ENCODE measurements at regions not wholly inside any gene's neighbourhood (a gene's known extent, or its start where the extent isn't known, plus 50 kb on each side); places are given as distances from the start of the nearest gene placed in this dataset.

DNA sequence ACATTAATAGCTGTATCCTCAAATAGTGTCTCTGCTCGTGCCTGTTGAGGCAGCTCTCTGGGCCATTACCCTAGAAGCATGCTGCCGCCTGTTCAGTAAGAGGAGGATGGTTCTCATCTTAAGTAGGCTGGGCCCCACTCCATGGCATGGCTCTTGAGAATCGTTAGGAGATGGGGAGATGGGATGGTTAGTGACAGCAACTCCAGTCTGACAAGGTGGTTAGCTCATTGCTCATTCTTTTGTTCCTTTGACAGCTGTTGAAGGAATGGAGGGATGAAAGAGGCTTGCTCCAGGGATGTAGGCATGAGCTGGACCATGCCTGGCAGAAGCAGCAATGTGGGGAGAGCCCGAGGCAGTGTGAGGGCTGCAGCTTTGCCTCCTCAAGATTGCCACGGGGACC lies 68.2 kb downstream of the MAP10 start (continued):
- TF ChIP-seq, protein P1, sequence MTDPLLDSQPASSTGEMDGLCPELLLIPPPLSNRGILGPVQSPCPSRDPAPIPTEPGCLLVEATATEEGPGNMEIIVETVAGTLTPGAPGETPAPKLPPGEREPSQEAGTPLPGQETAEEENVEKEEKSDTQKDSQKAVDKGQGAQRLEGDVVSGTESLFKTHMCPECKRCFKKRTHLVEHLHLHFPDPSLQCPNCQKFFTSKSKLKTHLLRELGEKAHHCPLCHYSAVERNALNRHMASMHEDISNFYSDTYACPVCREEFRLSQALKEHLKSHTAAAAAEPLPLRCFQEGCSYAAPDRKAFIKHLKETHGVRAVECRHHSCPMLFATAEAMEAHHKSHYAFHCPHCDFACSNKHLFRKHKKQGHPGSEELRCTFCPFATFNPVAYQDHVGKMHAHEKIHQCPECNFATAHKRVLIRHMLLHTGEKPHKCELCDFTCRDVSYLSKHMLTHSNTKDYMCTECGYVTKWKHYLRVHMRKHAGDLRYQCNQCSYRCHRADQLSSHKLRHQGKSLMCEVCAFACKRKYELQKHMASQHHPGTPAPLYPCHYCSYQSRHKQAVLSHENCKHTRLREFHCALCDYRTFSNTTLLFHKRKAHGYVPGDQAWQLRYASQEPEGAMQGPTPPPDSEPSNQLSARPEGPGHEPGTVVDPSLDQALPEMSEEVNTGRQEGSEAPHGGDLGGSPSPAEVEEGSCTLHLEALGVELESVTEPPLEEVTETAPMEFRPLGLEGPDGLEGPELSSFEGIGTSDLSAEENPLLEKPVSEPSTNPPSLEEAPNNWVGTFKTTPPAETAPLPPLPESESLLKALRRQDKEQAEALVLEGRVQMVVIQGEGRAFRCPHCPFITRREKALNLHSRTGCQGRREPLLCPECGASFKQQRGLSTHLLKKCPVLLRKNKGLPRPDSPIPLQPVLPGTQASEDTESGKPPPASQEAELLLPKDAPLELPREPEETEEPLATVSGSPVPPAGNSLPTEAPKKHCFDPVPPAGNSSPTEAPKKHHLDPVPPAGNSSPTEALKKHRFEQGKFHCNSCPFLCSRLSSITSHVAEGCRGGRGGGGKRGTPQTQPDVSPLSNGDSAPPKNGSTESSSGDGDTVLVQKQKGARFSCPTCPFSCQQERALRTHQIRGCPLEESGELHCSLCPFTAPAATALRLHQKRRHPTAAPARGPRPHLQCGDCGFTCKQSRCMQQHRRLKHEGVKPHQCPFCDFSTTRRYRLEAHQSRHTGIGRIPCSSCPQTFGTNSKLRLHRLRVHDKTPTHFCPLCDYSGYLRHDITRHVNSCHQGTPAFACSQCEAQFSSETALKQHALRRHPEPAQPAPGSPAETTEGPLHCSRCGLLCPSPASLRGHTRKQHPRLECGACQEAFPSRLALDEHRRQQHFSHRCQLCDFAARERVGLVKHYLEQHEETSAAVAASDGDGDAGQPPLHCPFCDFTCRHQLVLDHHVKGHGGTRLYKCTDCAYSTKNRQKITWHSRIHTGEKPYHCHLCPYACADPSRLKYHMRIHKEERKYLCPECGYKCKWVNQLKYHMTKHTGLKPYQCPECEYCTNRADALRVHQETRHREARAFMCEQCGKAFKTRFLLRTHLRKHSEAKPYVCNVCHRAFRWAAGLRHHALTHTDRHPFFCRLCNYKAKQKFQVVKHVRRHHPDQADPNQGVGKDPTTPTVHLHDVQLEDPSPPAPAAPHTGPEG (CRISPR knock-in tag; IDR thresholded peaks at IDR 0.05) = no peak
- TF ChIP-seq, protein P2, sequence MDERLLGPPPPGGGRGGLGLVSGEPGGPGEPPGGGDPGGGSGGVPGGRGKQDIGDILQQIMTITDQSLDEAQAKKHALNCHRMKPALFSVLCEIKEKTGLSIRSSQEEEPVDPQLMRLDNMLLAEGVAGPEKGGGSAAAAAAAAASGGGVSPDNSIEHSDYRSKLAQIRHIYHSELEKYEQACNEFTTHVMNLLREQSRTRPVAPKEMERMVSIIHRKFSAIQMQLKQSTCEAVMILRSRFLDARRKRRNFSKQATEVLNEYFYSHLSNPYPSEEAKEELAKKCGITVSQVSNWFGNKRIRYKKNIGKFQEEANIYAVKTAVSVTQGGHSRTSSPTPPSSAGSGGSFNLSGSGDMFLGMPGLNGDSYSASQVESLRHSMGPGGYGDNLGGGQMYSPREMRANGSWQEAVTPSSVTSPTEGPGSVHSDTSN (CRISPR knock-in tag; IDR thresholded peaks at IDR 0.05) = no peak

DNA sequence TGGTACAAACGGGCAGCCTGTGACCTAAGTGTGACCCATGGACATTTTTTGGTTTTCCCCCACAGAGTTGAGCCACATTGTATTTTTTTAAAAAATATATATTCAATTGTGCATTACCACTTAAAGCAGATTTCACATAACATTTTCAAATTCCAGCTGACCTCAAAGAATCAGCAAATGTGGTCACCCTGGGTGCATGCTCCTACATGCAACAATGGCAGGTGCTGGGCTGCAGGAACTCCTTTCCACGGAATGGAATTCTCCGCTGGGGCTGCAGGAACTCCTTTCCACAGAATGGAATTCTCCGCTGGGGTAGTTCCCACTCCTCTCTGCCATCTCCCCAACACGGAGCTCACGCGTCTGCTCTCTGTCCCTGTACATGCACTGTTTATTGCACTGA lies 68.7 kb downstream of the MAP10 start:
- Histone ChIP-seq H2AFZ (ENCODE audit: low read length) (no peak overlapping the region), H3K27me3 (ENCODE audit: control insufficient read depth in 1 of 2, insufficient read depth in 2 of 2, low read length in 2 of 2) (peaks cover 0 to 3% of the 10 kb centered on the region in 2 experiments; a peak in 2 of 5 replicates), H3K4me1 (ENCODE audit: insufficient read depth, low read length) (no peaks in the 10 kb centered on the region), H3K9ac (ENCODE audit: insufficient read depth, low read depth, low read length) (no peak overlapping the region), H3K9me3 (ENCODE audit: low read length) (no peaks in the 10 kb centered on the region), H3K79me2 (ENCODE audit: insufficient read depth, low read length) (no peaks in the 10 kb centered on the region), H3K4me3 (replicated peaks in 1 of 3; ENCODE audit: insufficient read depth in 1 of 3, low read depth in 2 of 3, low read length in 3 of 3) (no peak overlapping the region), H3K36me3 (replicated peaks in 1 of 2; ENCODE audit: control insufficient read depth in 1 of 2, insufficient read depth in 2 of 2, low read length in 2 of 2) (no peaks in the 10 kb centered on the region), H4K20me1 (ENCODE audit: insufficient read depth, low read length) (no peaks in the 10 kb centered on the region), H3K4me2 (ENCODE audit: low read depth, low read length) (no peak overlapping the region), H3K27ac (ENCODE audit: extremely low read length, insufficient read depth, low read length) (no peak overlapping the region)
- no peak for FAIRE-seq
- POLR2A ChIA-PET = no interaction called here
- CTCF ChIA-PET (ENCODE audit: low intra/inter-chr PET ratio, low total read pairs) = no interaction called here
- in situ Hi-C loops (cut with HindIII; ENCODE audit: extremely low pct_ligation_motif_present, low pct_unique_long_range_greater_than_20kb) (no loop called here), intact Hi-C loops (cut with micrococcal nuclease; ENCODE audit: unreplicated experiment) (no loop called here)
- no TSS peak for BruUV-seq (replicated peaks)
- WGBS (ENCODE audit: low lambda C conversion rate) = 22% methylated on average over 7 of the region's 7 CpGs
- no peak for DNase-seq (ENCODE audit: low spot score)
- no peak for ATAC-seq
- TF ChIP-seq, protein P3, sequence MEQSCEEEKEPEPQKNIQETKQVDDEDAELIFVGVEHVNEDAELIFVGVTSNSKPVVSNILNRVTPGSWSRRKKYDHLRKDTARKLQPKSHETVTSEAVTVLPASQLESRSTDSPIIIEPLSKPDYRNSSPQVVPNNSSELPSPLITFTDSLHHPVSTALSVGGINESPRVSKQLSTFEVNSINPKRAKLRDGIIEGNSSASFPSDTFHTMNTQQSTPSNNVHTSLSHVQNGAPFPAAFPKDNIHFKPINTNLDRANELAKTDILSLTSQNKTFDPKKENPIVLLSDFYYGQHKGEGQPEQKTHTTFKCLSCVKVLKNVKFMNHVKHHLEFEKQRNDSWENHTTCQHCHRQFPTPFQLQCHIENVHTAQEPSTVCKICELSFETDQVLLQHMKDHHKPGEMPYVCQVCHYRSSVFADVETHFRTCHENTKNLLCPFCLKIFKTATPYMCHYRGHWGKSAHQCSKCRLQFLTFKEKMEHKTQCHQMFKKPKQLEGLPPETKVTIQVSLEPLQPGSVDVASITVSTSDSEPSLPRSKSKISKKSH (CRISPR knock-in tag; IDR thresholded peaks at IDR 0.05; ENCODE audit: borderline replicate concordance) = no peak
- TF ChIP-seq, protein P4, sequence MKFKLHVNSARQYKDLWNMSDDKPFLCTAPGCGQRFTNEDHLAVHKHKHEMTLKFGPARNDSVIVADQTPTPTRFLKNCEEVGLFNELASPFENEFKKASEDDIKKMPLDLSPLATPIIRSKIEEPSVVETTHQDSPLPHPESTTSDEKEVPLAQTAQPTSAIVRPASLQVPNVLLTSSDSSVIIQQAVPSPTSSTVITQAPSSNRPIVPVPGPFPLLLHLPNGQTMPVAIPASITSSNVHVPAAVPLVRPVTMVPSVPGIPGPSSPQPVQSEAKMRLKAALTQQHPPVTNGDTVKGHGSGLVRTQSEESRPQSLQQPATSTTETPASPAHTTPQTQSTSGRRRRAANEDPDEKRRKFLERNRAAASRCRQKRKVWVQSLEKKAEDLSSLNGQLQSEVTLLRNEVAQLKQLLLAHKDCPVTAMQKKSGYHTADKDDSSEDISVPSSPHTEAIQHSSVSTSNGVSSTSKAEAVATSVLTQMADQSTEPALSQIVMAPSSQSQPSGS (CRISPR knock-in tag; IDR thresholded peaks at IDR 0.05) = no peak
- TF ChIP-seq, protein P5, sequence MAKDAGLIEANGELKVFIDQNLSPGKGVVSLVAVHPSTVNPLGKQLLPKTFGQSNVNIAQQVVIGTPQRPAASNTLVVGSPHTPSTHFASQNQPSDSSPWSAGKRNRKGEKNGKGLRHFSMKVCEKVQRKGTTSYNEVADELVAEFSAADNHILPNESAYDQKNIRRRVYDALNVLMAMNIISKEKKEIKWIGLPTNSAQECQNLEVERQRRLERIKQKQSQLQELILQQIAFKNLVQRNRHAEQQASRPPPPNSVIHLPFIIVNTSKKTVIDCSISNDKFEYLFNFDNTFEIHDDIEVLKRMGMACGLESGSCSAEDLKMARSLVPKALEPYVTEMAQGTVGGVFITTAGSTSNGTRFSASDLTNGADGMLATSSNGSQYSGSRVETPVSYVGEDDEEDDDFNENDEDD (CRISPR knock-in tag; IDR thresholded peaks at IDR 0.05; ENCODE audit: borderline replicate concordance) = no peak
- no peak for TF ChIP-seq ZNF33B (CRISPR knock-in tag; IDR thresholded peaks at IDR 0.05)
- TF ChIP-seq, protein P6, sequence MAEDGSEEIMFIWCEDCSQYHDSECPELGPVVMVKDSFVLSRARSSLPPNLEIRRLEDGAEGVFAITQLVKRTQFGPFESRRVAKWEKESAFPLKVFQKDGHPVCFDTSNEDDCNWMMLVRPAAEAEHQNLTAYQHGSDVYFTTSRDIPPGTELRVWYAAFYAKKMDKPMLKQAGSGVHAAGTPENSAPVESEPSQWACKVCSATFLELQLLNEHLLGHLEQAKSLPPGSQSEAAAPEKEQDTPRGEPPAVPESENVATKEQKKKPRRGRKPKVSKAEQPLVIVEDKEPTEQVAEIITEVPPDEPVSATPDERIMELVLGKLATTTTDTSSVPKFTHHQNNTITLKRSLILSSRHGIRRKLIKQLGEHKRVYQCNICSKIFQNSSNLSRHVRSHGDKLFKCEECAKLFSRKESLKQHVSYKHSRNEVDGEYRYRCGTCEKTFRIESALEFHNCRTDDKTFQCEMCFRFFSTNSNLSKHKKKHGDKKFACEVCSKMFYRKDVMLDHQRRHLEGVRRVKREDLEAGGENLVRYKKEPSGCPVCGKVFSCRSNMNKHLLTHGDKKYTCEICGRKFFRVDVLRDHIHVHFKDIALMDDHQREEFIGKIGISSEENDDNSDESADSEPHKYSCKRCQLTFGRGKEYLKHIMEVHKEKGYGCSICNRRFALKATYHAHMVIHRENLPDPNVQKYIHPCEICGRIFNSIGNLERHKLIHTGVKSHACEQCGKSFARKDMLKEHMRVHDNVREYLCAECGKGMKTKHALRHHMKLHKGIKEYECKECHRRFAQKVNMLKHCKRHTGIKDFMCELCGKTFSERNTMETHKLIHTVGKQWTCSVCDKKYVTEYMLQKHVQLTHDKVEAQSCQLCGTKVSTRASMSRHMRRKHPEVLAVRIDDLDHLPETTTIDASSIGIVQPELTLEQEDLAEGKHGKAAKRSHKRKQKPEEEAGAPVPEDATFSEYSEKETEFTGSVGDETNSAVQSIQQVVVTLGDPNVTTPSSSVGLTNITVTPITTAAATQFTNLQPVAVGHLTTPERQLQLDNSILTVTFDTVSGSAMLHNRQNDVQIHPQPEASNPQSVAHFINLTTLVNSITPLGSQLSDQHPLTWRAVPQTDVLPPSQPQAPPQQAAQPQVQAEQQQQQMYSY (CRISPR knock-in tag; IDR thresholded peaks at IDR 0.05) = no peak
